ENCODE measurements at regions not wholly inside any gene's neighbourhood (a gene's known extent, or its start where the extent isn't known, plus 50 kb on each side); places are given as distances from the start of the nearest gene placed in this dataset.

DNA sequence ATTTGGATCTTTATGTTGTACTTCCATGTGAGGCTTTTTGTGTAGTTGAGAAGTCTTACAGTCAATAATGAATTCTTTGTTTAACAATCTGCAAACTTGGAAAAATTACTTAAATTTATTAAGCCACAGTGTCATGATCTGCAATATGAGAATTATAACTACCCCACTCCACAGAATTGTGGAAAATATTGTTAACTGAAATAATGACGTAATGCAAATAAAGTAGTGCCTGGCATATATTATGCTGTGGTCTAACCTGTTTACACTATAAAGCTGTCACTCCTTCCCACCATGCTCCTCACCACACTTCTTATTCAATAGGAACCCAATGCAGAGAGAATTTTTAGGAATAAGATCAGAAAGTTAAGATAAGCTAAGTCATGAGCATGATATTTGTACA is 632.1 kb upstream of the GALNTL6 start:
- Mint-ChIP-seq H3K36me3 (ENCODE audit: insufficient read depth) (no peaks in the 10 kb centered on the region), H3K4me3 (no peak overlapping the region), H3K4me1 (ENCODE audit: low read depth) (no peaks in the 10 kb centered on the region), H3K27me3 (ENCODE audit: low read depth) (no peaks in the 10 kb centered on the region), H3K9me3 (peaks cover 11% of the 10 kb centered on the region)
- DNase-seq: no peak
- ATAC-seq: no peak

DNA sequence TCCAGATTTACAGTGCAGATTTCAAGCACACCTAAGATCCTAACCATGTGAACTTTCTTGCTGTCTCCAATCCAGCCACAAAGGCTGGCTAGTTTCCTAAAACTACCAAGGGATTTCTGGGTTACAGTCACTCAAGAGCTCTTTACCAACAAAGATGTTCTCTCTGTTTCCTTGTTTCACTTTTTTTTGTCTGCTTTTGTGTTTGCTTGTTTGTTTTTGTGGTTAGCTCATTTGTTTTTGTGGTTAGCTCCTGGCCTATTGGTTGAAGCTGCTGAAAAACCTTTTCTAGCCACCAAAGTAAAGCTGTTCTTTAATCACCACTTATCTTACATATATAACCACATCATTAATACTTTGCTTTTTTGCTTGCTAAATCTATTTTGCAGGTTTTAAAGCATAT is 642.5 kb upstream of the GALNTL6 start:
- ATAC-seq (no peak), DNase-seq (no peak)
- Mint-ChIP-seq H3K4me3 (no peak overlapping the region), H3K27me3 (ENCODE audit: low read depth) (no peaks in the 10 kb centered on the region), H3K36me3 (ENCODE audit: insufficient read depth) (no peaks in the 10 kb centered on the region), H3K4me1 (ENCODE audit: low read depth) (no peaks in the 10 kb centered on the region), H3K9me3 (peaks cover 18% of the 10 kb centered on the region)

DNA sequence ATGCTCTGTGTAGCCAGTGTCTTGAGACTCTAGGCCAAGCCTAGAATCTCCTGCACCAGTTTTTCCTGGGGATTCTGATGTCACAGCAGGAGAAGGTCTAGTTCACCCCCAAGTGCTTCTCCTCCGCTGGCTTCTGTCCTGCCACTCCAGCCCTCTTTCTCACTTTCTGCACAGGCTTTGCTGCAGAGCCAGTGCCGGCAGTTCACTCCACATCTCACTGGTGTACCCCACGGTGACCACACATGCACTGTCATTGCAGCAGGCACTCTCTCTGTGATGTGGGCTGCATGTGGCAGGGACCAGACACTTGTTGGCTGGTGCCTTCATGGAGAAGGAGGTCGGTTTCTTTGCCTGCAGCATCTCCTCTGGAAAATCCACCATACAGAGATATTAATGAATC is 643.8 kb upstream of the GALNTL6 start:
- peaks cover 22% of the 10 kb centered on the region for H3K9me3 Mint-ChIP-seq

DNA sequence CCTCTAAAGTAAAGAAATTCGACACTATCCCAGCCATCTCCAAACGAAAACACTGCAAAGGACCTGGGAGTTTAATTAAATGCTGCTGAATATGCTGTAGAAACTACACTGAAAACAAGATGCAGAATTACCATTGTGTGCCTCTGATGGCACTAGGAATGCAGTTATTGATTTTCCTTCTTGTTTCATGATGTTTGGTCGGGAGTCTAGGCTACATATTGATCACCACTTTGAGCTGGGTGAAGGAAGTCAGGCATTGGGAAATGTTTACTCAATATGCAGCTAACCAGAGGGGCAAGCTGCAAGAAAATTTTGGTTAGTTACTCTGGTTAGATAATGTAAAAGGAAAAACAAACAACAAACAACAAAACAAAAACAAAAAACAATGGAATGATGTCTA is 650.7 kb upstream of the GALNTL6 start:
- DNase-seq (no peak), ATAC-seq (no peak)
- H3K36me3 Mint-ChIP-seq (ENCODE audit: insufficient read depth): no peaks in the 10 kb centered on the region
- peaks cover 16% of the 10 kb centered on the region for H3K9me3 Mint-ChIP-seq
- no peak overlapping the region for H3K4me3 Mint-ChIP-seq
- H3K4me1 Mint-ChIP-seq (ENCODE audit: low read depth): no peaks in the 10 kb centered on the region
- H3K27me3 Mint-ChIP-seq (ENCODE audit: low read depth): no peaks in the 10 kb centered on the region

More for the DNA sequence above, 643.8 kb upstream of the GALNTL6 start:
- Mint-ChIP-seq H3K27me3 (ENCODE audit: low read depth) (no peaks in the 10 kb centered on the region), H3K4me1 (ENCODE audit: low read depth) (no peaks in the 10 kb centered on the region), H3K36me3 (ENCODE audit: insufficient read depth) (no peaks in the 10 kb centered on the region), H3K4me3 (no peak overlapping the region)
- ATAC-seq (no peak), DNase-seq (no peak)

DNA sequence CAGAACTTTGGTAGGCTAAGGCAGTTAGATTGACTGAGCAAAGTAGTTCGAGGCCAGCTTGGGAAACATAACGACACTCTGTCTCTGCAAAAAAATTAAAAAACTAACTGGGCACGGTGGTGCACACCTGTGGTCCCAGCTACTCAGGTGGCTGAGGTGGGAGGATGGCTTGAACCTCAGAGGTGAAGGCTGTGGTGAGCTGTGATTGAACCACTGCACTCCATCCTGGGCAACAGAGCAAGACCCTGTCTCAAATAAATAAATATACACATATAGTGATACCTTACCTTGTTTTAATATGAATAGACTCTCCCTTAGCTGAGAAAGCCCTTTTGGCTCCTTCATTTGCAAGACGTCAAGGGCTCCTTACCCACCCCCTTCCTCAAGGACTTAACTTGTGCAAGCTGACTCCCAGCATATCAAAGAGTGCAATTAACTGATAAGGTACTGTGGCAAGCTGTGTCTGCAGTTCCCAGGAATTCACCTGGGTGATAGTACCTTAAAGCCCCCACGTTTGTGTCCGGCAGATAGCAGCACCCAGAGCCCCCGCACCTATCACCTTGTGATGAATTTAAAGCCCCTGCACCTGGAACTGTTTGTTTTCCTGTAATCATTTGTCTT is 655.6 kb upstream of the GALNTL6 start:
- DNase-seq: no peak
- Mint-ChIP-seq H3K4me3 (no peak overlapping the region), H3K36me3 (ENCODE audit: insufficient read depth) (no peaks in the 10 kb centered on the region), H3K27me3 (ENCODE audit: low read depth) (no peaks in the 10 kb centered on the region), H3K4me1 (ENCODE audit: low read depth) (no peaks in the 10 kb centered on the region), H3K9me3 (peaks cover 9% of the 10 kb centered on the region)
- ATAC-seq: no peak

DNA sequence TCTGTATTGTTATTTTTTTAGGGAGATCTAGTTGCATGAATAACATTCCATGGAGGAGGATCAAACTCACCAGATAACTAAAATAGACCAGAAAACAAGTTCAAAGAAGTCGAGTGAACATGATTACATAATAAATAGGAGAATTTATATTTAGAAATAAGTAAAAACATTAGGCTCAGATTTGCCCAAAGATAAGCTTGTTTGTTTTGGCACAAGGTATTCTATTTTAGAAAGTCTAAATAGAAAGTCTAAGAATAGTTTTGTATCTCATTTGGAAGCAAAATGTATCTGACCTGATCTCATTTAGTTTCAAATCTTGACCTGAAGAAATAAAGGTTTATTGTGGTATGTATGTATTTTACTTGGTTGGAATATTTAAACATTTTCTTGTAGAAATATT is 670.6 kb upstream of the GALNTL6 start:
- Mint-ChIP-seq H3K27me3 (ENCODE audit: low read depth) (no peaks in the 10 kb centered on the region), H3K36me3 (ENCODE audit: insufficient read depth) (no peaks in the 10 kb centered on the region), H3K4me1 (ENCODE audit: low read depth) (no peaks in the 10 kb centered on the region), H3K4me3 (no peak overlapping the region), H3K9me3 (peaks cover 14% of the 10 kb centered on the region)
- DNase-seq (no peak), ATAC-seq (no peak)

DNA sequence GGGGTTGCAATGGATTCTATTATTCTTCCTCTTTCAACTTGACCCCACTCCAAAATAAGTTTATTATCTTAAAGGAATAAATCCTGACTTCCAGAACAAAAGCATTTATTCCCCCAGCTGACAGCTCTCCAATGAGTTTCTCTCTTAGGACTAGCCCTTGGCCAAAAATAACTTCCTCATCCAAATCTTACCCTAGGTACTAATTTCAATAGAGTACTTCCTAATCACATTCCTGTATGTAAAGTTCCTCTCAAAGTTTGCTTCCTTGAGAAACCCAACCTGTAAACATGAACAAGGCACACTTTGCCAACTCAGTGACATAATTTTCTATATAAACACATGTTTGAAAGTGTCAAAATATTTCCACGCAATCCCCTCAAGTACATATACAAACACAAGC is 671.2 kb upstream of the GALNTL6 start:
- no peak for DNase-seq
- H3K27me3 Mint-ChIP-seq (ENCODE audit: low read depth): no peaks in the 10 kb centered on the region
- H3K9me3 Mint-ChIP-seq: peaks cover 13% of the 10 kb centered on the region
- H3K4me1 Mint-ChIP-seq (ENCODE audit: low read depth): no peaks in the 10 kb centered on the region
- ATAC-seq: no peak
- no peak overlapping the region for H3K4me3 Mint-ChIP-seq
- no peaks in the 10 kb centered on the region for H3K36me3 Mint-ChIP-seq (ENCODE audit: insufficient read depth)

DNA sequence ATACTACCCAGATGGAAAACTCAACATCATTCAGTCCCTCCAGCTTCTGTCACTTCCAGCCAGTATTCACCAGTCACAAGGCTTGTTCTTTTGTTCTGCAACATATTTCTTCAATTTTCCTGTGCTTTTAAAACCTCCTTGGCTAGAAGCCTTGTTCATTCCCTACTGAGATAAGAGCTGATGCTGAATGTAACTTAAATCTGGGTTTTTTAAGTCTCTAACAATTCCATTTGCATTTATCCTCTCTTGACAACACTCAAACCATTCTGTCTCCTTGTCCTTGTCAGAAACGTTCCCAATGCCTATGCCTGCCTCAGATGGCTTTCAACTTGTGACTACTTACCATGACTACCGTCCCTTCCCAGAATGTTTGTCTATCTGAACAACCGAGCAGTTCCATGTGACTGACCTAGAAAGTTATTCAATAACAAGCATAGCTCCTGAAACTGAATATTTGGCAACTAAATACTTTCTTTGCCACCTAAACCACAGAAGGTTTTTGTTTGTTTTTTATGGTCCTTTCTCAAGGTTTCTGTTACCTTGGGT is 682.9 kb upstream of the GALNTL6 start:
- H3K4me1 Mint-ChIP-seq (ENCODE audit: low read depth): no peaks in the 10 kb centered on the region

DNA sequence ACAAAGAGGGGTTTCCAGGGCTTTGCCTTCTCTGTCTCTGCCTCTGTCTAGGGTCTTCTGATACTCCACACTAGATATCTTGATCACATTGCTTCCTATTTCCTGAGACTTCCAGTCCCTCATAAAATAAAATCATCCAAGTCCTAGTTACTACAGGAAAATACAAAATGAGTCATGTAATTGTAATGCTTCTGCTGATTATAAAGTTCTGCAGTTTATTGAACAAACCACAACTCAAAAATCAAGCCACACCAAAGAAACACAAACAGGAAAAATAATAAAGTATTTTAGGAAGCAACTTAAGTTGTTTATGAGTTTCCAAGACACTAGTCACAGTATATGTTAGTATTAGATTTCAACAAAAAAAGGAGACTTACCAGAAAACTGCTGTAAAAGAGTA is 695.1 kb upstream of the GALNTL6 start:
- no peaks in the 10 kb centered on the region for H3K36me3 Mint-ChIP-seq (ENCODE audit: insufficient read depth)
- H3K4me1 Mint-ChIP-seq (ENCODE audit: low read depth): no peaks in the 10 kb centered on the region
- peaks cover 7% of the 10 kb centered on the region for H3K9me3 Mint-ChIP-seq
- H3K27me3 Mint-ChIP-seq (ENCODE audit: low read depth): no peaks in the 10 kb centered on the region
- DNase-seq (no peak), ATAC-seq (no peak)
- H3K4me3 Mint-ChIP-seq: no peak overlapping the region

More for the DNA sequence above, 682.9 kb upstream of the GALNTL6 start:
- H3K9me3 Mint-ChIP-seq: peaks cover 13% of the 10 kb centered on the region
- no peak for DNase-seq
- no peak for ATAC-seq
- H3K27me3 Mint-ChIP-seq (ENCODE audit: low read depth): no peaks in the 10 kb centered on the region
- H3K4me3 Mint-ChIP-seq: no peak overlapping the region
- no peaks in the 10 kb centered on the region for H3K36me3 Mint-ChIP-seq (ENCODE audit: insufficient read depth)

DNA sequence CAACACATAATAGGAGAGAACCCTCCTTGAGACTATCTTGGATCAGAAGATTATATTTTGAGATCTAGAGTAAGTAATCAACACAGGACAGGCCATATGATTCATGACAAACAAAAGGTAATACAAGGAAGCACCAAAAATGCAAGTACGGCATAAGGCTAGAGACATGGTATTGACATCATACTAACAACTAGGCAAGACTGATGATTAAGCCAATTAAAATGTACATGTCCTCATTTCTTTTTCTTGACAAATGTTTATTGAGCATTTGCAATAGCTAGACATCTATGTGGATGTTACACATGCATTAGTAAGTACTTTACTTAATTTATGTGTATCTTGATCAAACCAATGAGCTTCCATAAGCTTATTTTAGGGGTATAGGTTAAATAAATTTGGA is 695.7 kb upstream of the GALNTL6 start:
- Mint-ChIP-seq H3K27me3 (ENCODE audit: low read depth) (no peaks in the 10 kb centered on the region), H3K4me1 (ENCODE audit: low read depth) (no peaks in the 10 kb centered on the region), H3K4me3 (no peak overlapping the region), H3K9me3 (peaks cover 7% of the 10 kb centered on the region), H3K36me3 (ENCODE audit: insufficient read depth) (no peaks in the 10 kb centered on the region)
- ATAC-seq (no peak), DNase-seq (no peak)

DNA sequence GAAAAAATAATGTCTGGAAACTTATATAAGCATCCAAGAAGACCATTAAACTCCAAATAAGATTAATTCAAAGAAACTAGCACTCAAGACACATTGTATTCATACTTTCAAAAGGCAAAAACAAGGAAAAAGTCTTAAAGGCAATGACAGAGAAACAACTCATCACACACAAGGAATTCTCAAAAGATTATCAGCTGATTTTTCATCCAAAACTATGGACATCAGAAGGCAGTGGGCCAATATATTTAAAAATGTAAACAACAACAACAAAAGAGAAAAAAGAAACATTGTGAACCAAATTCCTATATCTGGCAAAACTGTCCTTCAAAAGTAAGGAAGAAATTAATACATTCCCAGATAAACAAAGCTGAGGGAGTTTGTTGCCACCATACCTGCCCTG is 711.4 kb upstream of the GALNTL6 start:
- ATAC-seq: no peak

DNA sequence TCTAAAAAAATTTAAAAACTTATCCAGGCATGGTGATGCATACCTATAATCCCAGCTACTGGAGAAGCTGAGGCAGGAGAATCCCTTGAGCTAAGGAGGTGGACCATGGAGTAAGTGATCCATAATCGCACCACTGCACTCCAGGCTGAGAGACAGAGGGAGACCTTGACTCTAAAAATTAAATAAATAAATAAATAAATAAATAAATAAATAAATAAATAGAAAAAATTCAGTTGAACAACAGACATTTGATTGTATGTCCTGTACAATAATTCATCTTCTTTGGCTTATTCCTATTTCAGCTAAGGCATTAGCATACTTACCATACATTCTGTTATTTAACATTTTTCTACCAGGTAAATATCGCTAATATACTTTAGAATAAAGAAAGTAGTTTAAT is 726.1 kb upstream of the GALNTL6 start:
- no peaks in the 10 kb centered on the region for H3K36me3 Mint-ChIP-seq (ENCODE audit: insufficient read depth)
- H3K4me3 Mint-ChIP-seq: no peak overlapping the region
- H3K9me3 Mint-ChIP-seq: peaks cover 22% of the 10 kb centered on the region
- H3K27me3 Mint-ChIP-seq (ENCODE audit: low read depth): no peaks in the 10 kb centered on the region
- DNase-seq (no peak), ATAC-seq (no peak)
- H3K4me1 Mint-ChIP-seq (ENCODE audit: low read depth): no peaks in the 10 kb centered on the region

More for the DNA sequence above, 711.4 kb upstream of the GALNTL6 start:
- DNase-seq: no peak
- no peak overlapping the region for H3K4me3 Mint-ChIP-seq
- no peaks in the 10 kb centered on the region for H3K4me1 Mint-ChIP-seq (ENCODE audit: low read depth)
- no peaks in the 10 kb centered on the region for H3K36me3 Mint-ChIP-seq (ENCODE audit: insufficient read depth)
- H3K9me3 Mint-ChIP-seq: peaks cover 14% of the 10 kb centered on the region
- H3K27me3 Mint-ChIP-seq (ENCODE audit: low read depth): no peaks in the 10 kb centered on the region

DNA sequence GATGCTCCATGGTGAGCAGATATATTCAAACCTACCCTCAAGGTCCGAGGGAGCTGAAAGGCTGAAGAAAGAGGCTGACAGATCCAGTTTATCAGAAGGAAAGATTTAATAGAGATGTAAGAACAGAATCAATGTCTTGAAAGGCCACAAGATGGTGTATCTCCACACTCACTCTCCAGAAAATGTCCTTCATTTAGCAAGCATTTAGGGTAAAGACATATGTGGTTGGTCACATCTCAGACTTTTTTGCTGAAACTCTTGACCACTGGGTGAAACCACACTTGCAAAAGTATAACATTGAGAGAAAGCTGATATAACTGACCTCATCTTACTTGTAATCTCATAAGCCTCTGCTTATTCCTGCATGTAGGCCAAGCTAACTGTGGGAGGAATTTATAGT is 745.8 kb upstream of the GALNTL6 start:
- H3K36me3 Mint-ChIP-seq (ENCODE audit: insufficient read depth): no peaks in the 10 kb centered on the region

DNA sequence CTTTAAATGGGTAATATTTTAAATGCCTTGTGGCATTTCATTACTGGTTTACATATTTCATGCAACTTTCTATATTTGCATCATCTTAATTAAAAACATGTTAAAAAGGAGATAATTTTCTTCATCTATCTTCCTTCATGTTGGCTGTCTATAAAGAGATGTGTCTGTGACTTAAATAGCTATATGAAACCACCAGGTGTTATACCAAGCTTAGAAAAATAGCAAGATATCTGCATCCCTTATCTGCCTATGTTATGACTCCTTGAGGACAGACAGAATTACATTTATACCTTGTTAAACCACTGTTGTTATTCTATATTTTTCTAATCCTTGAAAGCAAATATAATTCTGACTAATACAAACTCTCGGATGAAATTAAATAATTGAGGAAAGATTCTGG is 763.8 kb upstream of the GALNTL6 start:
- no peaks in the 10 kb centered on the region for H3K36me3 Mint-ChIP-seq (ENCODE audit: insufficient read depth)
- no peak for DNase-seq
- H3K27me3 Mint-ChIP-seq (ENCODE audit: low read depth): no peaks in the 10 kb centered on the region
- peaks cover 11% of the 10 kb centered on the region for H3K9me3 Mint-ChIP-seq
- H3K4me1 Mint-ChIP-seq (ENCODE audit: low read depth): no peaks in the 10 kb centered on the region
- no peak for ATAC-seq
- no peak overlapping the region for H3K4me3 Mint-ChIP-seq

More for the DNA sequence above, 745.8 kb upstream of the GALNTL6 start:
- Mint-ChIP-seq H3K4me1 (ENCODE audit: low read depth) (no peaks in the 10 kb centered on the region), H3K27me3 (ENCODE audit: low read depth) (no peaks in the 10 kb centered on the region), H3K9me3 (peaks cover 5% of the 10 kb centered on the region), H3K4me3 (no peak overlapping the region)
- ATAC-seq (no peak), DNase-seq (no peak)

DNA sequence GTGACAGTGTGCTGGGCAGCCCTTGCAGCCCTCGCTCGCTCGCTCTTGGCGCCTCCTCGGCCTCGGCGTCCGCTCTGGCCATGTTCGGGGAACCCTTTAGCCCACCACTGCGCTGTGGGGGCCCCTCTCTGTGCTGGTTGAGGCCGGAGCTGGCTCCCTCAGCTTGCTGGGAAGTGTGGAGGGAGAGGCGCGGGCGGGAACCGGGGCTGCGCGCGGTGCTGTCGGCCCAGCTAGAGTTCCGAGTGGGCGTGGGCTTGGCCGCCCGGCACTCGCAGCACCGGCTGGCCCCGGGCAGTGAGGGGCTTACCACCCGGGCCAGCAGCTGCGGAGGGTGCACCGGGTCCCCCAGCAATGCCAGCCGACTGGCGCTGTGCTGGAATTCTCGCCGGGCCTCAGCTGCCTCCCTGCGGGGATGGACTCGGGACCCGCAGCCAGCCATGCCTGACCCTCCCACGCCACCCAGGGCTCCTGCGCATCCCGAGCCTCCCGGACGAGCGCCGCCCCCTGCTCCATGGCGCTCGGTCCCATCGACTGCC is 770.1 kb upstream of the GALNTL6 start:
- Mint-ChIP-seq H3K4me3 (no peak overlapping the region), H3K4me1 (ENCODE audit: low read depth) (no peaks in the 10 kb centered on the region), H3K36me3 (ENCODE audit: insufficient read depth) (no peaks in the 10 kb centered on the region), H3K27me3 (ENCODE audit: low read depth) (no peaks in the 10 kb centered on the region), H3K9me3 (peaks cover 4% of the 10 kb centered on the region)
- DNase-seq (no peak), ATAC-seq (no peak)
